ENCODE measurements at regions not wholly inside any gene's neighbourhood (a gene's known extent, or its start where the extent isn't known, plus 50 kb on each side); places are given as distances from the start of the nearest gene placed in this dataset.

DNA sequence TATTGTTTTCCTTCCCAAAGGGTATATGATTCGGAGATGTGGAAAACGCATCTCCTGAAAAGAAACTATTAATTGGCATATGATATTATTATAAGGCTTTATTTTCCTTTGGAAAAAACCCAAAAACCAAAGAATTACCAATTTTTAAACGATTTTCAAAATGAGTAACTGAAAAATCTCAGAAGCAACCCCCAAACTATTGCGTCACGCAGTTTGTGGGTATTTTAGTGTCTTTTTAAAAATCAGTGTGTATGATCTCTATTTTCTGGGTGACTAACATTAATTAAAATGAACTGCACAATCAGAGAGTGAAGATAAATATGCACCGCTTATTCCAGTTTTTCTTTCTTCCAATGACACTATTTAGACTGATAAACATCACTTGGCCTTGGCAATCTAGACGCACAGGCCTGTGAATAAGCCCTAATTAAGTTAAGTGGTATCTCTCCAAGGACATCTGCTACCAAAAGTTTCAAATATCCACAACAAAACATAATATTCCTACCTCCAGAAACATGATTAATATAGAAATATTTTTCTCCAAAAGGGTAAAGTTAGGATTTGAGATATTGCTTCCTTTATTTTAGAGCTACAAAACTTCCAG lies 511.5 kb upstream of the FAM241A start:
- intact Hi-C loops (cut with micrococcal nuclease) = no loop called here
- Mint-ChIP-seq H3K36me3 (no peaks in the 10 kb centered on the region), H3K4me3 (no peak overlapping the region), H3K4me1 (no peaks in the 10 kb centered on the region), H3K27me3 (ENCODE audit: low read depth in 3 of 3) (peaks cover 0 to 11% (median 2%) of the 10 kb centered on the region in 3 donors), H3K27ac (no peak overlapping the region), H3K9me3 (no peaks in the 10 kb centered on the region)
- Histone ChIP-seq H3K79me2 (ENCODE audit: insufficient read depth, low read length) (no peaks in the 10 kb centered on the region), H3K4me1 (ENCODE audit: control insufficient read depth in 1 of 2, insufficient read depth in 2 of 2, low read length in 2 of 2) (no peaks in the 10 kb centered on the region), H2AFZ (ENCODE audit: insufficient read depth, low read depth, low read length, poor library complexity, severe bottlenecking) (no peak overlapping the region), H4K20me1 (ENCODE audit: insufficient read depth, low read length) (no peaks in the 10 kb centered on the region), H3K27me3 (ENCODE audit: control insufficient read depth in 2 of 2, insufficient read depth in 2 of 2, low read length in 2 of 2) (peaks cover 0 to 2% of the 10 kb centered on the region in 2 donors), H3K4me3 (replicated peaks in 1 of 3; ENCODE audit: low read depth in 2 of 3, low read length in 3 of 3) (no peak overlapping the region), H3K36me3 (replicated peaks in 1 of 2; ENCODE audit: control insufficient read depth in 1 of 2, insufficient read depth in 2 of 2, low read length in 2 of 2) (no peaks in the 10 kb centered on the region), H3K4me2 (replicated peaks; ENCODE audit: extremely low read depth, low read length, poor library complexity, severe bottlenecking) (no peak overlapping the region), H3K27ac (ENCODE audit: low read depth in 1 of 2, low read length in 2 of 2) (no peak overlapping the region), H3K9me3 (replicated peaks in 1 of 2; ENCODE audit: control insufficient read depth in 1 of 2, insufficient read depth in 1 of 2, low read length in 2 of 2) (no peaks in the 10 kb centered on the region), H3K9ac (ENCODE audit: insufficient read depth, low read length, poor library complexity, severe bottlenecking) (no peak overlapping the region)
- DNase-seq = no peak
- TF ChIP-seq, protein P1, sequence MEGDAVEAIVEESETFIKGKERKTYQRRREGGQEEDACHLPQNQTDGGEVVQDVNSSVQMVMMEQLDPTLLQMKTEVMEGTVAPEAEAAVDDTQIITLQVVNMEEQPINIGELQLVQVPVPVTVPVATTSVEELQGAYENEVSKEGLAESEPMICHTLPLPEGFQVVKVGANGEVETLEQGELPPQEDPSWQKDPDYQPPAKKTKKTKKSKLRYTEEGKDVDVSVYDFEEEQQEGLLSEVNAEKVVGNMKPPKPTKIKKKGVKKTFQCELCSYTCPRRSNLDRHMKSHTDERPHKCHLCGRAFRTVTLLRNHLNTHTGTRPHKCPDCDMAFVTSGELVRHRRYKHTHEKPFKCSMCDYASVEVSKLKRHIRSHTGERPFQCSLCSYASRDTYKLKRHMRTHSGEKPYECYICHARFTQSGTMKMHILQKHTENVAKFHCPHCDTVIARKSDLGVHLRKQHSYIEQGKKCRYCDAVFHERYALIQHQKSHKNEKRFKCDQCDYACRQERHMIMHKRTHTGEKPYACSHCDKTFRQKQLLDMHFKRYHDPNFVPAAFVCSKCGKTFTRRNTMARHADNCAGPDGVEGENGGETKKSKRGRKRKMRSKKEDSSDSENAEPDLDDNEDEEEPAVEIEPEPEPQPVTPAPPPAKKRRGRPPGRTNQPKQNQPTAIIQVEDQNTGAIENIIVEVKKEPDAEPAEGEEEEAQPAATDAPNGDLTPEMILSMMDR (IDR thresholded peaks at IDR 0.05) = no peak
- 100% methylated on average over 1 of the region's 7 CpGs for WGBS (ENCODE audit: insufficient coverage)

- H3K4me3 ChIP-seq (replicated peaks in 1 of 3; ENCODE audit: low read depth in 2 of 3, low read length in 3 of 3) = no peak overlapping the region
- no peaks in the 10 kb centered on the region for H3K9me3 ChIP-seq (replicated peaks in 1 of 2; ENCODE audit: control insufficient read depth in 1 of 2, insufficient read depth in 1 of 2, low read length in 2 of 2)
- Mint-ChIP-seq H3K9me3 (no peaks in the 10 kb centered on the region), H3K4me1 (no peaks in the 10 kb centered on the region), H3K27ac (no peak overlapping the region), H3K36me3 (no peaks in the 10 kb centered on the region), H3K27me3 (ENCODE audit: low read depth in 3 of 3) (peaks cover 5 to 8% (median 7%) of the 10 kb centered on the region in 3 donors), H3K4me3 (no peak overlapping the region)
- no peak overlapping the region for H2AFZ ChIP-seq (ENCODE audit: insufficient read depth, low read depth, low read length, poor library complexity, severe bottlenecking)
- DNase-seq = no peak
- H3K27ac ChIP-seq (ENCODE audit: low read depth in 1 of 2, low read length in 2 of 2) = no peak overlapping the region
- WGBS (ENCODE audit: insufficient coverage) = 80% methylated on average over 1 of the region's 1 CpG
- no peaks in the 10 kb centered on the region for H3K79me2 ChIP-seq (ENCODE audit: insufficient read depth, low read length)
- H3K4me2 ChIP-seq (replicated peaks; ENCODE audit: extremely low read depth, low read length, poor library complexity, severe bottlenecking) = no peak overlapping the region
- peaks cover 2 to 9% of the 10 kb centered on the region in 2 donors for H3K27me3 ChIP-seq (ENCODE audit: control insufficient read depth in 2 of 2, insufficient read depth in 2 of 2, low read length in 2 of 2)
- H3K36me3 ChIP-seq (replicated peaks in 1 of 2; ENCODE audit: control insufficient read depth in 1 of 2, insufficient read depth in 2 of 2, low read length in 2 of 2) = no peaks in the 10 kb centered on the region
- H3K9ac ChIP-seq (ENCODE audit: insufficient read depth, low read length, poor library complexity, severe bottlenecking) = no peak overlapping the region
- H4K20me1 ChIP-seq (ENCODE audit: insufficient read depth, low read length) = no peaks in the 10 kb centered on the region
- TF ChIP-seq, protein P1 (IDR thresholded peaks at IDR 0.05) = no peak
- intact Hi-C loops (cut with micrococcal nuclease) = no loop called here
- no peaks in the 10 kb centered on the region for H3K4me1 ChIP-seq (ENCODE audit: control insufficient read depth in 1 of 2, insufficient read depth in 2 of 2, low read length in 2 of 2)
Observed at GRCh38 chr4:111635646-111636045, 509.6 kb upstream of the FAM241A start.

Data from CD14-positive monocyte (primary cell).